Activated CD4-positive, alpha-beta T cell treated with anti-CD3 and anti-CD28 coated beads, Interleukin-10, Interleukin-2, amounts not matched to agents 100 ng/mL and 50 ng/mL, durations not matched to agents 16 hours and 8 hours (primary cell): ENCODE measurements at regions not wholly inside any gene's neighbourhood (a gene's known extent, or its start where the extent isn't known, plus 50 kb on each side); places are given as distances from the start of the nearest gene placed in this dataset.

Source experiments
- DNase-seq: peaks from one replicate; pipeline ENCODE4 v3.0.0-alpha.2; 2020

- no peak for DNase-seq
These were observed 292.8 kb upstream of the ZNF717 start for GRCh38 chr3:76078101-76078500.

GRCh38 chr3:76083992-76084391 is 298.6 kb upstream of the ZNF717 start:
- DNase-seq = no peak

GRCh38 chr3:76096036-76096435 is 310.7 kb upstream of the ZNF717 start:
- no peak for DNase-seq

- DNase-seq = no peak
These were observed 311.7 kb upstream of the ZNF717 start for GRCh38 chr3:76096836-76097588.

- no peak for DNase-seq
These were observed 312.2 kb upstream of the ZNF717 start for GRCh38 chr3:76097589-76097969.

- no peak for DNase-seq
These were observed 314.6 kb upstream of the ZNF717 start for GRCh38 chr3:76099956-76100355.

- peak; percentile 7 for DNase-seq
These were observed 322.7 kb upstream of the ZNF717 start for GRCh38 chr3:76107935-76108570.

GRCh38 chr3:76111808-76112207 is 326.5 kb upstream of the ZNF717 start:
- no peak for DNase-seq

GRCh38 chr3:76122007-76122406 is 336.7 kb upstream of the ZNF717 start:
- no peak for DNase-seq

- DNase-seq = no peak
These were observed 344.1 kb upstream of the ZNF717 start for GRCh38 chr3:76129441-76129840.

- no peak for DNase-seq
These were observed 346.2 kb upstream of the ZNF717 start for GRCh38 chr3:76131396-76132153.

GRCh38 chr3:76132154-76132470 is 346.8 kb upstream of the ZNF717 start:
- no peak for DNase-seq

GRCh38 chr3:76134166-76134565 is 348.8 kb upstream of the ZNF717 start:
- no peak for DNase-seq

- no peak for DNase-seq
These were observed 353.6 kb upstream of the ZNF717 start for GRCh38 chr3:76138921-76139320.

- no peak for DNase-seq
These were observed 362.5 kb upstream of the ZNF717 start for GRCh38 chr3:76147846-76148245.

- DNase-seq = no peak
These were observed 366.7 kb upstream of the ZNF717 start for GRCh38 chr3:76152028-76152427.

GRCh38 chr3:76161856-76162255 is 376.5 kb upstream of the ZNF717 start:
- DNase-seq = no peak

- no peak for DNase-seq
These were observed 386.3 kb upstream of the ZNF717 start for GRCh38 chr3:76171647-76172046.

- no peak for DNase-seq
These were observed 392.3 kb upstream of the ZNF717 start for GRCh38 chr3:76177610-76178009.

GRCh38 chr3:76178412-76178811 is 393.1 kb upstream of the ZNF717 start:
- no peak for DNase-seq

- DNase-seq = no peak
These were observed 395.9 kb upstream of the ZNF717 start for GRCh38 chr3:76181213-76181612.

GRCh38 chr3:76198086-76198485 is 412.7 kb upstream of the ZNF717 start:
- DNase-seq = no peak

- DNase-seq = no peak
These were observed 414.0 kb upstream of the ZNF717 start for GRCh38 chr3:76199382-76199781.

GRCh38 chr3:76203578-76203977 is 418.2 kb upstream of the ZNF717 start:
- no peak for DNase-seq
